HG03378 (cell line): ENCODE measurements at regions not wholly inside any gene's neighbourhood (a gene's known extent, or its start where the extent isn't known, plus 50 kb on each side); places are given as distances from the start of the nearest gene placed in this dataset.

Experiments
- ATAC-seq: cut with Tn5 transposase; IDR thresholded peaks from one replicate; pipeline ENCODE4 v1.9.1; 2021; ENCODE audit warnings: mild to moderate bottlenecking, moderate library complexity; ENCODE audit not compliant: unreplicated experiment

- ATAC-seq, result peak; percentile 92
Measured at GRCh38 chr5:52710310-52710971, 77.3 kb upstream of the ITGA1 start.

GRCh38 chr5:52710972-52711596 lies 76.6 kb upstream of the ITGA1 start:
- ATAC-seq, result no peak

- ATAC-seq, result no peak
Measured at GRCh38 chr5:52712354-52712753, 75.4 kb upstream of the ITGA1 start.

GRCh38 chr5:52725065-52725746 lies 62.5 kb upstream of the ITGA1 start:
- peak; percentile 96 for ATAC-seq

GRCh38 chr5:52725808-52726207 lies 61.9 kb upstream of the ITGA1 start:
- peak; percentile 19 for ATAC-seq

GRCh38 chr5:52727020-52727419 lies 60.7 kb upstream of the ITGA1 start:
- ATAC-seq, result no peak

- no peak for ATAC-seq
Measured at GRCh38 chr5:52727576-52727975, 60.1 kb upstream of the ITGA1 start.

- no peak for ATAC-seq
Measured at GRCh38 chr5:52728224-52728623, 59.5 kb upstream of the ITGA1 start.

- ATAC-seq, result no peak
Measured at GRCh38 chr5:52728686-52729085, 59.0 kb upstream of the ITGA1 start.

GRCh38 chr5:52731274-52732027 lies 56.3 kb upstream of the ITGA1 start:
- no peak for ATAC-seq

- no peak for ATAC-seq
Measured at GRCh38 chr5:52734557-52734956, 53.2 kb upstream of the ITGA1 start.

GRCh38 chr5:52735139-52735538 lies 52.6 kb upstream of the ITGA1 start:
- ATAC-seq, result no peak
